ENCODE measurements at regions not wholly inside any gene's neighbourhood (a gene's known extent, or its start where the extent isn't known, plus 50 kb on each side); places are given as distances from the start of the nearest gene placed in this dataset.

- TF ChIP-seq, protein P1, sequence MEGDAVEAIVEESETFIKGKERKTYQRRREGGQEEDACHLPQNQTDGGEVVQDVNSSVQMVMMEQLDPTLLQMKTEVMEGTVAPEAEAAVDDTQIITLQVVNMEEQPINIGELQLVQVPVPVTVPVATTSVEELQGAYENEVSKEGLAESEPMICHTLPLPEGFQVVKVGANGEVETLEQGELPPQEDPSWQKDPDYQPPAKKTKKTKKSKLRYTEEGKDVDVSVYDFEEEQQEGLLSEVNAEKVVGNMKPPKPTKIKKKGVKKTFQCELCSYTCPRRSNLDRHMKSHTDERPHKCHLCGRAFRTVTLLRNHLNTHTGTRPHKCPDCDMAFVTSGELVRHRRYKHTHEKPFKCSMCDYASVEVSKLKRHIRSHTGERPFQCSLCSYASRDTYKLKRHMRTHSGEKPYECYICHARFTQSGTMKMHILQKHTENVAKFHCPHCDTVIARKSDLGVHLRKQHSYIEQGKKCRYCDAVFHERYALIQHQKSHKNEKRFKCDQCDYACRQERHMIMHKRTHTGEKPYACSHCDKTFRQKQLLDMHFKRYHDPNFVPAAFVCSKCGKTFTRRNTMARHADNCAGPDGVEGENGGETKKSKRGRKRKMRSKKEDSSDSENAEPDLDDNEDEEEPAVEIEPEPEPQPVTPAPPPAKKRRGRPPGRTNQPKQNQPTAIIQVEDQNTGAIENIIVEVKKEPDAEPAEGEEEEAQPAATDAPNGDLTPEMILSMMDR (IDR thresholded peaks at IDR 0.05; ENCODE audit: extremely low read depth in 1 of 2, insufficient read depth in 1 of 2, low read depth in 1 of 2, low read length in 2 of 2) = no peak
- no peak for TF ChIP-seq POLR2A (IDR thresholded peaks at IDR 0.05; ENCODE audit: low read depth, low read length)
Measured at GRCh38 chr4:18202486-18202885, 180.9 kb upstream of the LCORL start.

Measured in endothelial cell of umbilical vein (primary cell).